HCEC 1CT (cell line): ENCODE measurements at regions not wholly inside any gene's neighbourhood (a gene's known extent, or its start where the extent isn't known, plus 50 kb on each side); places are given as distances from the start of the nearest gene placed in this dataset.
"Not testable (repeated sequence)": the region's sequence is repeated elsewhere in the genome, so short reads cannot be mapped to it uniquely, and the experiment has no call there.

Experiments used
- DNase-seq: peaks from one replicate; pipeline ENCODE4 v3.0.0-alpha.2; 2017

GRCh38 chr2:107469437-107469995, 357.2 kb upstream of the RGPD4 start:
- no peak for DNase-seq

DNA sequence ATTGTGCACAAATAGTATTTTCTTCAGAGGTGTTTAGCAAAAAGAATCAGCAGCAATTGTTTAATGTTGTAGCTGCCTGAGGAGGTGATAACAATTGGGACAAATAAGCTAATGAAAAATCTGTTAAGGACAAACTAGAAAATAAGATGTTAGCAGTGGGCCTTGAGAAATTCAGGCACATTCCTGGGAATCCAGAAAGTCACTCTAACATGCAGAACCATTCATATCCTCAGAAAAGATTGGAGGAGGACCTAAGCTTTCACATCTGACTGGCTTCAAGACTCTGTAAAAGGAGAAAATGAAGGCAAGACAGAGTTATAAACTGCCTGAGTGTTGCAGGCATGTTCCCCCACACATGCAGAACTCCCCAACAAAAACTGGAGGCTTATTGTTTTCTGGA, 353.5 kb upstream of the RGPD4 start:
- DNase-seq = no peak

DNA sequence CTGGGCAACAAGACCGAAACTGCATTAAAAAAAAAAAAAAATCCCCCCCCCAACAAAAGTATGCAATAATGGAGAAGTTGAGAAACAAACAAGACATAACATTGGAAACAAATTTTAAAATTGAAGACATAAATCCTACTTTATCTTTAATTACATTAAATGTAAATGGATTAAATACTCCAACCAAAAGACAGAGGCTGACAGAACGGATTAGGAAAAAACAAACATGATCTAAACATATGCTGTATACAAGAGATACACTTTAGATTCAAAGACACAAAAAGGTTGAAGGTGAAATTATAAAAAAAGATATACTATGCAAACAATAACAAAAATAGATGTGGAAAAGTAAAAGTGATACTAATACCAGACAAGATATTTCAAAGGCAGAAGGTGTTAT, 350.8 kb upstream of the RGPD4 start:
- no peak for DNase-seq

DNA sequence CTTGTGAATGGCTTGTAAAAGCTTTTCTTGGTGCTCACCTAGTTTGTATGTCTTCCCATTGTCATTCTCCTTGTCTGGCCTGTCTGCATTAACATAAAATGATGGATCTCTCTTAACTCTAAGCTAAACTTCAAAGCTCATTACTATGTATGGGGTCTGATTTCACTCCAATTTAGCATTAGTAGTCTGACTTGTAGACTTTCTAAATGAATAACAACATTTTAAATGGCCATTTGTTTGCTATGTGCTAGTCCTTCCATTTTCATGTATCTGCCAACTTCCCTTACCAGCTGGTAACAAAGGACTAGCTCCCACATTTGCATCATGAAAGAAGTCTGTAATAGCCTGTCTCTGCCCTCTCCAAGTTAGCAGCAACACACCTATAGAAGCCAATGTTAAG, 324.2 kb upstream of the RGPD4 start:
- no peak for DNase-seq

DNA sequence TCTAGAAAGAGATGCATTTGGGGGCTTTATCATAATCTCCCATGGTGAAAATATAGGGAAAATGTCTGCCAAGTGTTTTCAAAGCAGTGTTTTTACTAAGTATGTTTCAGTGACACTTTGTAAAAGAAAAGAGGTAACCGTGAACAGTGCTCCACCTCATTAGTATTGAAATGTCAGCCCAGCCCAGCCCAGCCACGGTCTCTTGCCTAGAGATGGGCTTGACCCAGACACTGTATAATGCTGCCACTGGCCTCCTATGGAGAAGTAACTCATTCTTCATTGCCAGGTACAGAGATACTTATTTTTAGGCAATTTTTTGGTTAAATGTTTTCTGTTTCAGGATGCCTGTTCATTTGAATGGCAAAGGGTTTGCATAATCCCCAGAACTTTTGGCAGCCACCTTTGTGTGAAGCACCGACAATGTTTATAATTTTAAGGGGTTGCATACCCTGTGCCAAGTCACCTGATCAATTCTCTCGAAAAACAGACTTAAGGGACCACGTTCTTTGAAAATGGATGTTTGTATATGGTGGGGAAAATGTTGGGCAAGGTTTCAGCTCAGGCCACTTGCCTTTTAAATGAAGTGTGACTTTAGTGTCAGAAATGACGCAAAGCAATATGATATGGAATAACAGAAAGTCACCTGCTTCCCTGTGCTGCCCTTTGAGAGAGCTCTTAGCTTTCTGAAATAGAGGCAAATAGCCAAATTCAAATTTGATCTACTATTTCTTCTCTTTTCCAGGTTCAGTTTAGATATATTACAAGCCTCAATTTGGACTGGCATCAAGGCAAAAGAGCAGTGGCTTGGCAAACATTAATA, 314.5 kb upstream of the RGPD4 start:
- DNase-seq = no peak

GRCh38 chr2:107525406-107525805, 301.3 kb upstream of the RGPD4 start:
- no peak for DNase-seq

- DNase-seq = no peak
Measured at GRCh38 chr2:107529146-107529545, 297.5 kb upstream of the RGPD4 start.

DNA sequence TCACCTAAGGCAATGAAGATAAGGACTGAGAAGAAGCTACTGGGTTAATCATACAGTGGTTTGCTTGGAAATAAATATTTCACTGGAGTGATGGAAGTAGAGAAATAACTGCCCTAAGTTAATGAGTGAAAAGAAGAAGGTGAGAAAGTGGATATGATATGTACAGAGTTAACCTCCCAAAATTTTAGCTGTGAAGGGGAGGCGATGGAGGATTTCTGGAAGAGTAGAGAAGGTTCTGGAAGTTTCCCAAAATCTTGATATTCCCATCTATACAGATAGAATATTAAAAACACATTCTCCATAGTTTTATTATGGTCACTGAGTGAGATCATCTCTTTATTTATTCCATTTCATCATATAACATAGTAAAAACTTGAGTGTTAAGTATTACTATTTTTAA, 296.6 kb upstream of the RGPD4 start:
- no peak for DNase-seq

- no peak for DNase-seq
Measured at GRCh38 chr2:107534926-107535325, 291.8 kb upstream of the RGPD4 start.

GRCh38 chr2:107535905-107536689, 290.6 kb upstream of the RGPD4 start:
- DNase-seq = not testable (repeated sequence)

GRCh38 chr2:107542314-107542740, 284.4 kb upstream of the RGPD4 start:
- no peak for DNase-seq

DNA sequence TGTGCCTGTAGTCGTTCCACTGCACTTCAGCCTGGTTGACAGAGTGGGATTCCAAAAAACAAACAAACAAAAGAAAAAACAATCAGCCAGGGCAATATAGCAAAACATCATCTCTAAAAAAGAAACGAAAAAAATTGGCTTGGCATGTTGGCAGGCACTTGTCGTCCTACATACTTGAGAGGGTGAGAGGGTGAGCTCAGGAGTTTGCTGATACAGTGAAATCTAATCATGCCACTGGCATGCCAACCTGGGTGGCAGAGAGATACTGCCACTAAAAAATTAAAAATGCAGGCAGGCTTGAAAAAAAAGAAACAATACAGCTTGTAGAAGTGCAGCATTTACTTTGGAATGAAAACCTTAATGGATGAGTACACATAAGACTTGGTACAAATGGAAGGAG, 282.9 kb upstream of the RGPD4 start:
- DNase-seq = no peak

DNA sequence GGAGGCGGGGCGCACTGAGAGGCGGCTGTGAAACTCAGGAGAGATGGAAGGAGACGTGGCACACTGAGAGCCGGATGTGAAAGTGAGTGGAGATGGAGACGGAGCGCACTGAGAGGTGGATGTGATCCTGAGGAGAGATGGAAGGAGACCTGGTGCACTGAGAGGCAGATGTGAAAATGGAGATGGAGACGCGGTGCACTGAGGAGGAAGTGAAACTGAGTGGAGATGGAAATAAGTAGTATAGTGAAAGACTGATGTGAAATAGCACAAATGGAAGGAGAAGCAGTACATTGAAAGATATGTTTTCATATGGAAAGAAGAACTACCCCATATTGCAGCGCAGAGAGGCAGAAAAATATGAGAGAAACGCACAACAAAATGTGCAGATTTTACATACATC, 281.6 kb upstream of the RGPD4 start:
- DNase-seq = no peak

- no peak for DNase-seq
Measured at GRCh38 chr2:107545851-107546250, 280.8 kb upstream of the RGPD4 start.

DNA sequence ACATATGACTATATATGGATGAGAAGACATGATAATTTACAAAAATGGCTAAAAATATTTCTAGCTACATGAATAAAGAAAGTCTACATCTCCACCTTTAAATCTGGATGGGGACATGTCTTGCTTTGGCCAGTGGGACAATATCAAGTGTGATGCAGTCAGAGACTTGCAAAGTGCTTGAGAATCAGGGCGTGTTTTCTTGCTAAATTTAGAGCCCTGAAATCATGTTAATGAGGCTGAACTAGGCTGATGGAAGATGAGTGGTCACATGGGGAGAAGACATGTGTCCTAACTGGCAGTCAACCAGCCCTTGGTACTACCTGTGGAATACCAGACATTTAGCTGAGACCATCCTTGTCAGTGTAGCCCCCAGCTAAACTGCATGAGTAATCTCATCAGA, 278.5 kb upstream of the RGPD4 start:
- DNase-seq = no peak

GRCh38 chr2:107553046-107553445, 273.6 kb upstream of the RGPD4 start:
- no peak for DNase-seq

DNA sequence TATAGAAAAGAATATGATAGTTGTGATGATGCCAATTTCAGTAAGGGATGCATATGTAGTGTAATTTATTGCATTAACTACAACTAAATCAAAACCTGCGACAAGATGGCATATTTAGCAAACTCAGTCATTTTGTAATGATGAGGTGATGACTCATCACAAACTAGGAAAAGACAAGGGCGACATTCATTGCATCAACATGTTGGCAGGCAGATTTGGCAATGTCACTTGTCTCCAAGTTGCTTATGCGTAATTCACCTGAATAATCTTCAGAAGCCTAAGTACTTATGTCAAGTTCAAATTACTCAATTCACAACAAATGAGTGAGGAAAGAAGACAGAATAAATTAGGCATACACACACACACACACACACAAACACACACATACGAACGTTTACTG, 273.2 kb upstream of the RGPD4 start:
- no peak for DNase-seq

DNA sequence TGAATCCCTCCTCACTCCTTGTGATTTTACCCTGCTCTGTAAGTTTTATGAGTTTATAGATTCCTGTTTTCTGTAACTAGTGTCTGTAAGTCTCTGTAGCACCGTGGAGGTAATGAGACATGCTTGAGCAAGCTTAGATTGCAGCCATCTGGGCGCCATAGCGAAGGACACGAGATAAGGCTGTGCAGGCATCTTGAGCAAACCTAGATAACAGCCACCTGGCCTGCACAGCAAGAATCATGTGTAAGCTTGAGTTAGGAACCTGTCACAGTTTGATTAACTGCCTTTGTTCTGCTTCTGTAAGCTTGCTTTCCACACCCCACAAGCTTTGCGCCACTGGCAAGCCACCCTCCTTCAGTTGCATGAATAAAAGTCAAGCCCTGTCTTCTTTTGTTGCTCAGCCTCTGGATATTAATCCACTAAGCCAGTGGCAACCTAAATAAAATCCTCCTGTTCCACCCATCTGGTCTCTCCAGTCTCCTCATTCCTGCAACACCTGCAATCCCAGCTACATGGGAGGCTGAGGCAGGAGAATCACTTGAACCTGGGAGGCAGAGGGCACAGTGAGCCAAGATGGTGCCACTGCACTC, 270.6 kb upstream of the RGPD4 start:
- DNase-seq = no peak

- DNase-seq = no peak
Measured at GRCh38 chr2:107558295-107558694, 268.4 kb upstream of the RGPD4 start.

- DNase-seq = no peak
Measured at GRCh38 chr2:107569496-107569895, 257.2 kb upstream of the RGPD4 start.

DNA sequence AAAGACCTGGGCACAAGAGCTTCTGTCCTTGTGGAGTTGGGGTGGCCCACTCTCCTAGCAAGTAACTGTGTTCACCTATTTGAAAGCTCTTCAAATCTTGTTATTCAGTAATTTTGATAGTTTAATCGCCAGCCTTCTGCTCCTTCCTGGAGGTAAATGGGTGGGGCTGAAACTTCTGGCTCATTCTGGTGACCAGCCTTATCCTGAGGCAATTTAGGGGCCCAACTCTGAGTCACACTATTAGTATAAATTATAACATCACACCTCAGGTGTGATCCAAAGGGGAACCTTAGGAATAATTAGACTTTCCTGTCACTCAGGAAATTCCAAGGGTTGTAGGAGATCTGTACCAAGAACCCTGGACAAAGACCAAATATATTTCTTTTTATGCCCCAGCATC, 255.8 kb upstream of the RGPD4 start:
- no peak for DNase-seq

- DNase-seq = not testable (repeated sequence)
Measured at GRCh38 chr2:107572890-107573289, 253.8 kb upstream of the RGPD4 start.

DNA sequence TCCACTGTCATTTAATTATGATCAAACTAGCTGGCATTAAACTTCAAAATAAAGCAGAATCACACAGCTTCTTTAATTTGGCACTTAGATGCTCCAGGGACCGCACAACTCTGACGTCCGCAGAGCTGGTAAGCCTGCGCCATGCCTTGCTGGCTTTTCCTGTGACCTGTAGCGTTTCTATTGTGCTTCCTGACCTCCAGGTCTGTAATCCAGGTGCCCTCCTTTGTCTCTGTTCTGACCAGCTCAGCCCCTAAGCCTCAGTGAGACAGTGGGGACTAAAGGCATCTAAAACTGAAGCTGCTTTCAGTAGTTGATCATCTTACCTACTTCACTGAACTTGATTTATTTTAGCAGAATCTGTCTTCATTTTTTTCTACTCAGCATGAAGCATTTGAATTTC, 249.7 kb upstream of the RGPD4 start:
- DNase-seq = no peak

DNA sequence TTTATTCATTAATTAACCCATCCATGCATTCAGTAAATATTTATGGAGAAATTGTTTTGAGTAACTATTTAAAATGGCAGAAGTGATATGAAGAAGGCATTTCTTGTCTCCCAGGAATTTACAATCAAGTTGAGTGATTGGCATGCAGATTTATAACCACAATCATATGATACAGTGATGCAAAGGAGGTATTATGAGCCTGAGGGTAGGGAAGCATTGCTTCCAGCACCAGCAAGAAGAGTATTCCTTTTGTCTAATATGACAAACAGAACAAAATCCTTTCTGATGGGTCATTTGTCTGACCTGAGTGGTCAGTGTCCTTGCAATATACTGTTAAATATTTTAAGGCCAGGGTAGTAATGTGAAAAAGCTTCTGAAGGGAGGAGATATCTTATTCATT, 244.2 kb upstream of the RGPD4 start:
- no peak for DNase-seq
